ENCODE measurements at regions not wholly inside any gene's neighbourhood (a gene's known extent, or its start where the extent isn't known, plus 50 kb on each side); places are given as distances from the start of the nearest gene placed in this dataset.

DNA sequence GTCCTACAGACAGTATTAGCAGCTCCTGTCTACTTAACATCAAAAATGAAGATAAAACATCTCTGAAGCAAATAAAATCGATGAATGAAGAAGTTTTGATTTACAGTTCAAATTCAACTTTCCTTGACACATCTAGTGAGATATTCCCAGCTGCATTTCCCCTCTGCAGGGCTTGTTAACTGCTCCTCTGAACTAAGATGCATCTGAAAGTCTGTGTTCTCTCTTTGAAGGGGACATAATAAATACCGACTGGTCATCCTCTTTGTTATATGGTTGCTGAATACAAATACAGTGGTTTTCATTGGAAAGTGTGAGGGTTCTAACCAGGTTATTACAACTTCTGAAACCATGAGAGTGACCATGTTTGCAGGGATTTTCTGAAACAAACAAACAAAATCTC lies 266.4 kb upstream of the SLC16A7 start:
- no peak for TF ChIP-seq ZFX (IDR thresholded peaks at IDR 0.05)
- TF ChIP-seq, protein P1, sequence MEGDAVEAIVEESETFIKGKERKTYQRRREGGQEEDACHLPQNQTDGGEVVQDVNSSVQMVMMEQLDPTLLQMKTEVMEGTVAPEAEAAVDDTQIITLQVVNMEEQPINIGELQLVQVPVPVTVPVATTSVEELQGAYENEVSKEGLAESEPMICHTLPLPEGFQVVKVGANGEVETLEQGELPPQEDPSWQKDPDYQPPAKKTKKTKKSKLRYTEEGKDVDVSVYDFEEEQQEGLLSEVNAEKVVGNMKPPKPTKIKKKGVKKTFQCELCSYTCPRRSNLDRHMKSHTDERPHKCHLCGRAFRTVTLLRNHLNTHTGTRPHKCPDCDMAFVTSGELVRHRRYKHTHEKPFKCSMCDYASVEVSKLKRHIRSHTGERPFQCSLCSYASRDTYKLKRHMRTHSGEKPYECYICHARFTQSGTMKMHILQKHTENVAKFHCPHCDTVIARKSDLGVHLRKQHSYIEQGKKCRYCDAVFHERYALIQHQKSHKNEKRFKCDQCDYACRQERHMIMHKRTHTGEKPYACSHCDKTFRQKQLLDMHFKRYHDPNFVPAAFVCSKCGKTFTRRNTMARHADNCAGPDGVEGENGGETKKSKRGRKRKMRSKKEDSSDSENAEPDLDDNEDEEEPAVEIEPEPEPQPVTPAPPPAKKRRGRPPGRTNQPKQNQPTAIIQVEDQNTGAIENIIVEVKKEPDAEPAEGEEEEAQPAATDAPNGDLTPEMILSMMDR (conservative IDR thresholded peaks at IDR 0.05) = no peak
